ENCODE measurements at regions not wholly inside any gene's neighbourhood (a gene's known extent, or its start where the extent isn't known, plus 50 kb on each side); places are given as distances from the start of the nearest gene placed in this dataset.
"Not testable (repeated sequence)": the region's sequence is repeated elsewhere in the genome, so short reads cannot be mapped to it uniquely, and the experiment has no call there.

GRCh38 chr14:105767315-105767714 is 240.9 kb downstream of the TMEM121 start:
- 73% methylated on average over 7 of the region's 7 CpGs for WGBS
- H3K27me3 ChIP-seq (ENCODE audit: insufficient read depth, low read length): no peaks in the 10 kb centered on the region
- peaks cover 23% of the 10 kb centered on the region for H3K9me3 ChIP-seq (ENCODE audit: insufficient read depth, low read depth, low read length)
- no peak overlapping the region for H3K9ac ChIP-seq (ENCODE audit: low read depth, low read length)
- H3K36me3 ChIP-seq (ENCODE audit: insufficient read depth, low read length): no peaks in the 10 kb centered on the region
- H3K4me1 ChIP-seq (ENCODE audit: insufficient read depth, low read length): no peaks in the 10 kb centered on the region
- no peak overlapping the region for H3K4me3 ChIP-seq (ENCODE audit: low read length)
- no peak overlapping the region for H3K27ac ChIP-seq (ENCODE audit: low read depth, low read length)

GRCh38 chr14:105768039-105768438 is 241.7 kb downstream of the TMEM121 start:
- H3K4me3 ChIP-seq (ENCODE audit: low read length); H3K4me1 ChIP-seq (ENCODE audit: insufficient read depth, low read length); H3K36me3 ChIP-seq (ENCODE audit: insufficient read depth, low read length); H3K9ac ChIP-seq (ENCODE audit: low read depth, low read length); H3K27ac ChIP-seq (ENCODE audit: low read depth, low read length); H3K27me3 ChIP-seq (ENCODE audit: insufficient read depth, low read length): not testable (repeated sequence)
- 73% methylated on average over 4 of the region's 17 CpGs for WGBS
- H3K9me3 ChIP-seq (ENCODE audit: insufficient read depth, low read depth, low read length): peaks cover 23% of the 10 kb centered on the region

GRCh38 chr14:105769061-105769730 is 242.8 kb downstream of the TMEM121 start:
- WGBS: 78% methylated on average over 14 of the region's 35 CpGs

GRCh38 chr14:105770619-105771216 is 244.3 kb downstream of the TMEM121 start:
- WGBS: 77% methylated on average over 11 of the region's 14 CpGs
- not testable (repeated sequence) for H3K27ac ChIP-seq (ENCODE audit: low read depth, low read length); H3K27me3 ChIP-seq (ENCODE audit: insufficient read depth, low read length); H3K9ac ChIP-seq (ENCODE audit: low read depth, low read length); H3K4me1 ChIP-seq (ENCODE audit: insufficient read depth, low read length); H3K4me3 ChIP-seq (ENCODE audit: low read length); H3K36me3 ChIP-seq (ENCODE audit: insufficient read depth, low read length)
- H3K9me3 ChIP-seq (ENCODE audit: insufficient read depth, low read depth, low read length): peaks cover 27% of the 10 kb centered on the region

More at GRCh38 chr14:105769061-105769730, 242.8 kb downstream of the TMEM121 start:
- H3K36me3 ChIP-seq (ENCODE audit: insufficient read depth, low read length); H3K27ac ChIP-seq (ENCODE audit: low read depth, low read length); H3K27me3 ChIP-seq (ENCODE audit: insufficient read depth, low read length); H3K4me3 ChIP-seq (ENCODE audit: low read length); H3K9ac ChIP-seq (ENCODE audit: low read depth, low read length); H3K4me1 ChIP-seq (ENCODE audit: insufficient read depth, low read length): not testable (repeated sequence)
- H3K9me3 ChIP-seq (ENCODE audit: insufficient read depth, low read depth, low read length): peaks cover 28% of the 10 kb centered on the region

- H3K9me3 ChIP-seq (ENCODE audit: insufficient read depth, low read depth, low read length): peaks cover 24% of the 10 kb centered on the region; the same call in 1 of the 2 replicates
- H3K4me1 ChIP-seq (ENCODE audit: insufficient read depth, low read length); H3K36me3 ChIP-seq (ENCODE audit: insufficient read depth, low read length); H3K27me3 ChIP-seq (ENCODE audit: insufficient read depth, low read length); H3K9ac ChIP-seq (ENCODE audit: low read depth, low read length); H3K27ac ChIP-seq (ENCODE audit: low read depth, low read length); H3K4me3 ChIP-seq (ENCODE audit: low read length): not testable (repeated sequence)
- 84% methylated on average over 26 of the region's 35 CpGs for WGBS
Observed at GRCh38 chr14:105771261-105772226, 245.2 kb downstream of the TMEM121 start.

- 71% methylated on average over 10 of the region's 11 CpGs for WGBS
- H3K4me3 ChIP-seq (ENCODE audit: low read length); H3K27ac ChIP-seq (ENCODE audit: low read depth, low read length); H3K9ac ChIP-seq (ENCODE audit: low read depth, low read length); H3K36me3 ChIP-seq (ENCODE audit: insufficient read depth, low read length); H3K4me1 ChIP-seq (ENCODE audit: insufficient read depth, low read length); H3K27me3 ChIP-seq (ENCODE audit: insufficient read depth, low read length): not testable (repeated sequence)
- H3K9me3 ChIP-seq (ENCODE audit: insufficient read depth, low read depth, low read length): peaks cover 26% of the 10 kb centered on the region; the same call in 1 of the 2 replicates
Observed at GRCh38 chr14:105772710-105773250, 246.4 kb downstream of the TMEM121 start.

GRCh38 chr14:105773584-105773983 is 247.2 kb downstream of the TMEM121 start:
- no peaks in the 10 kb centered on the region for H3K4me1 ChIP-seq (ENCODE audit: insufficient read depth, low read length)
- H3K9me3 ChIP-seq (ENCODE audit: insufficient read depth, low read depth, low read length): peaks cover 34% of the 10 kb centered on the region
- H3K27ac ChIP-seq (ENCODE audit: low read depth, low read length): no peak overlapping the region
- H3K36me3 ChIP-seq (ENCODE audit: insufficient read depth, low read length): no peaks in the 10 kb centered on the region
- H3K27me3 ChIP-seq (ENCODE audit: insufficient read depth, low read length): no peaks in the 10 kb centered on the region
- no peak overlapping the region for H3K9ac ChIP-seq (ENCODE audit: low read depth, low read length)
- WGBS: 36% methylated on average over 3 of the region's 3 CpGs
- no peak overlapping the region for H3K4me3 ChIP-seq (ENCODE audit: low read length)

- Histone ChIP-seq H3K9me3 (ENCODE audit: insufficient read depth, low read depth, low read length) (peaks cover 37% of the 10 kb centered on the region), H3K36me3 (ENCODE audit: insufficient read depth, low read length) (no peaks in the 10 kb centered on the region), H3K27me3 (ENCODE audit: insufficient read depth, low read length) (no peaks in the 10 kb centered on the region), H3K4me1 (ENCODE audit: insufficient read depth, low read length) (no peaks in the 10 kb centered on the region), H3K9ac (ENCODE audit: low read depth, low read length) (no peak overlapping the region), H3K4me3 (ENCODE audit: low read length) (no peak overlapping the region), H3K27ac (ENCODE audit: low read depth, low read length) (no peak overlapping the region)
- WGBS: 59% methylated on average over 3 of the region's 3 CpGs
Observed at GRCh38 chr14:105774001-105774400, 247.6 kb downstream of the TMEM121 start.

- not testable (repeated sequence) for H3K36me3 ChIP-seq (ENCODE audit: insufficient read depth, low read length); H3K4me3 ChIP-seq (ENCODE audit: low read length)
Observed at GRCh38 chr14:105774585-105775348, 248.4 kb downstream of the TMEM121 start.

GRCh38 chr14:105775349-105775923 is 249.1 kb downstream of the TMEM121 start:
- peaks cover 51% of the 10 kb centered on the region for H3K9me3 ChIP-seq (ENCODE audit: insufficient read depth, low read depth, low read length)
- not testable (repeated sequence) for H3K9ac ChIP-seq (ENCODE audit: low read depth, low read length); H3K4me1 ChIP-seq (ENCODE audit: insufficient read depth, low read length); H3K27me3 ChIP-seq (ENCODE audit: insufficient read depth, low read length); H3K4me3 ChIP-seq (ENCODE audit: low read length); H3K36me3 ChIP-seq (ENCODE audit: insufficient read depth, low read length); H3K27ac ChIP-seq (ENCODE audit: low read depth, low read length)
- WGBS: 73% methylated on average over 14 of the region's 17 CpGs

More at GRCh38 chr14:105774585-105775348, 248.4 kb downstream of the TMEM121 start:
- H3K9ac ChIP-seq (ENCODE audit: low read depth, low read length); H3K4me1 ChIP-seq (ENCODE audit: insufficient read depth, low read length); H3K27me3 ChIP-seq (ENCODE audit: insufficient read depth, low read length); H3K27ac ChIP-seq (ENCODE audit: low read depth, low read length): not testable (repeated sequence)
- peaks cover 44% of the 10 kb centered on the region for H3K9me3 ChIP-seq (ENCODE audit: insufficient read depth, low read depth, low read length)
- WGBS: 84% methylated on average over 18 of the region's 20 CpGs

Data from HUES64 (cell line).